Endothelial cell of umbilical vein (primary cell): ENCODE measurements at regions not wholly inside any gene's neighbourhood (a gene's known extent, or its start where the extent isn't known, plus 50 kb on each side); places are given as distances from the start of the nearest gene placed in this dataset.

Experiments
- BruUV-seq: library from RNA; stranded (reverse); fragments of 400-500 nt; replicated peaks from 2 replicates; lab custom pipeline; 2021; lab: Mats Ljungman, UMichigan
- CTCF ChIA-PET: fragments of 300-600, 350-600 bp; sonication (Branson Sonifier 250); formaldehyde crosslinking; loops from one replicate; lab custom pipeline; 2021; ENCODE audit warnings: antibody characterized with exemption, inconsistent platforms; lab: Charles Lee
- POLR2A ChIA-PET: fragments of 300-600, 350-600 bp; sonication (Branson Sonifier 250); formaldehyde crosslinking; loops from one replicate; lab custom pipeline; 2021; ENCODE audit warnings: antibody characterized with exemption, inconsistent platforms; lab: Charles Lee
- DNase-seq: peaks from one replicate; pipeline ENCODE4 v3.0.0-alpha.2; 2011; ENCODE audit warnings: low read depth, low spot score
- FAIRE-seq: peaks from 2 replicates; lab custom pipeline; 2011; peaks lifted over from hg19 to GRCh38; lab: Jason Lieb, UNC
- H2AFZ ChIP-seq: 2 replicates; pipeline ENCODE4 v1.6.0; 2012; ENCODE audit warnings: low read depth, low read length, control low read depth, inconsistent platforms
- H3K27ac ChIP-seq: 2 replicates; pipeline ENCODE4 v1.5.1; 2011; ENCODE audit warnings: low read depth, mild to moderate bottlenecking, control low read depth, low read length, moderate library complexity; ENCODE audit not compliant: insufficient read depth
- H3K27me3 ChIP-seq, 2 experiments: 2 replicates each; pipeline versions ENCODE4 v1.6.0 to v1.6.1; 2011; ENCODE audit warnings: low read length in 2 of 2, mixed read lengths in 1 of 2; ENCODE audit not compliant: control insufficient read depth in 2 of 2, insufficient read depth in 2 of 2
- H3K36me3 ChIP-seq, 2 experiments: 2 replicates in 1 of 2; 3 replicates in 1 of 2; pipeline ENCODE4 v1.5.1; 2011; ENCODE audit warnings: low read length in 2 of 2, mild to moderate bottlenecking in 1 of 2, moderate library complexity in 1 of 2; ENCODE audit not compliant: control insufficient read depth in 2 of 2, insufficient read depth in 2 of 2; ENCODE audit errors: extremely low read depth in 1 of 2
- H3K4me1 ChIP-seq: 3 replicates; pipeline ENCODE4 v1.5.1; 2011; ENCODE audit warnings: mild to moderate bottlenecking, low read length; ENCODE audit not compliant: control insufficient read depth, insufficient read depth; ENCODE audit errors: extremely low read depth
- H3K4me2 ChIP-seq: 2 replicates; pipeline ENCODE4 v1.6.1; 2011; ENCODE audit warnings: low read length, control low read depth, mixed read lengths; ENCODE audit not compliant: insufficient read depth
- H3K4me3 ChIP-seq, 3 experiments: fragments of 200-600 bp in 1 of 3; sonication (generic), shearing (Covaris generic) in 1 of 3; replicated peaks in 1 of 3; 2 replicates each; pipeline ENCODE4 v1.5.1; 2011 to 2016; ENCODE audit warnings: control low read depth in 3 of 3, low read length in 3 of 3, mild to moderate bottlenecking in 2 of 3, inconsistent platforms in 1 of 3, low read depth in 1 of 3, moderate library complexity in 1 of 3; ENCODE audit not compliant: insufficient read depth in 1 of 3
- H3K79me2 ChIP-seq: 2 replicates; pipeline ENCODE4 v1.6.0; 2012; ENCODE audit warnings: low read length, inconsistent platforms; ENCODE audit not compliant: control insufficient read depth, insufficient read depth
- H3K9ac ChIP-seq: replicated peaks from 2 replicates; pipeline ENCODE3; 2011; ENCODE audit warnings: low read length, control low read depth; ENCODE audit not compliant: insufficient read depth; ENCODE audit errors: extremely low read depth
- H3K9me1 ChIP-seq: replicated peaks from 3 replicates; pipeline ENCODE4 v1.6.0; 2011; ENCODE audit warnings: mild to moderate bottlenecking, low read length; ENCODE audit not compliant: control insufficient read depth, insufficient read depth; ENCODE audit errors: extremely low read depth
- H3K9me3 ChIP-seq: replicated peaks from 2 replicates; pipeline ENCODE4 v1.5.1; 2012; ENCODE audit warnings: low read length, inconsistent platforms; ENCODE audit not compliant: control insufficient read depth, insufficient read depth
- H4K20me1 ChIP-seq: replicated peaks from 2 replicates; pipeline ENCODE3; 2011; ENCODE audit warnings: mild to moderate bottlenecking, low read length; ENCODE audit not compliant: control insufficient read depth, insufficient read depth; ENCODE audit errors: extremely low read depth
- EZH2 ChIP-seq: IDR thresholded peaks from 2 replicates; pipeline ENCODE4 v1.6.1; 2012; ENCODE audit warnings: borderline replicate concordance, low read depth, mild to moderate bottlenecking, moderate library complexity, low read length, inconsistent platforms; ENCODE audit not compliant: severe bottlenecking
- FOS ChIP-seq: IDR thresholded peaks from 2 replicates; pipeline ENCODE4 v1.6.1; 2011; ENCODE audit warnings: mild to moderate bottlenecking, low read length, moderate library complexity, borderline replicate concordance; ENCODE audit not compliant: insufficient read depth
- GATA2 ChIP-seq: IDR thresholded peaks from 2 replicates; pipeline ENCODE4 v1.7.0; 2011; ENCODE audit warnings: low read depth, mild to moderate bottlenecking, moderate library complexity, mixed read lengths, low read length; ENCODE audit not compliant: insufficient read length, insufficient read depth
- JUN ChIP-seq: IDR thresholded peaks from 2 replicates; pipeline ENCODE4 v1.6.1; 2011; ENCODE audit warnings: borderline replicate concordance, low read depth; ENCODE audit not compliant: insufficient read length, insufficient read depth
- MYC ChIP-seq: IDR thresholded peaks from one replicate; pipeline ENCODE4 v1.6.1; 2011; ENCODE audit warnings: mild to moderate bottlenecking, low read depth, low read length
- POLR2A ChIP-seq: IDR thresholded peaks from 2 replicates; pipeline ENCODE4 v1.6.1; 2012; ENCODE audit warnings: low read depth, mild to moderate bottlenecking, control low read depth, low read length
- POLR2AphosphoS5 ChIP-seq: IDR thresholded peaks from 2 replicates; pipeline ENCODE4 v1.6.1; 2012; ENCODE audit warnings: low read depth, mild to moderate bottlenecking, control low read depth, low read length, moderate library complexity; ENCODE audit not compliant: insufficient read depth
- dilution Hi-C: fragments of 300-500 bp; cut with MboI; formaldehyde crosslinking; loops from one replicate; pipeline ENCODE4 v1.15.0; 2019; ENCODE audit warnings: low sequenced_read_pairs; ENCODE audit not compliant: extremely low pct_ligation_motif_present
- intact Hi-C: fragments of 100-400 bp; cut with micrococcal nuclease; formaldehyde crosslinking; loops from one replicate; pipeline ENCODE4 v1.10.0; 2022
- TF ChIP-seq, protein P1 (sequence below), 2 donors: IDR thresholded peaks; 1 replicate in 1 of 2; 2 replicates in 1 of 2; pipeline ENCODE4 v1.5.1; 2011; ENCODE audit warnings: low read length in 2 of 2, mild to moderate bottlenecking in 2 of 2, moderate library complexity in 2 of 2, control low read depth in 1 of 2, inconsistent platforms in 1 of 2, low read depth in 1 of 2; ENCODE audit not compliant: insufficient read depth in 1 of 2; ENCODE audit errors: extremely low read depth in 1 of 2
- TF ChIP-seq, protein P2 (sequence below): IDR thresholded peaks from 2 replicates; pipeline ENCODE4 v1.6.1; 2011; ENCODE audit not compliant: insufficient read depth, insufficient read length

DNA sequence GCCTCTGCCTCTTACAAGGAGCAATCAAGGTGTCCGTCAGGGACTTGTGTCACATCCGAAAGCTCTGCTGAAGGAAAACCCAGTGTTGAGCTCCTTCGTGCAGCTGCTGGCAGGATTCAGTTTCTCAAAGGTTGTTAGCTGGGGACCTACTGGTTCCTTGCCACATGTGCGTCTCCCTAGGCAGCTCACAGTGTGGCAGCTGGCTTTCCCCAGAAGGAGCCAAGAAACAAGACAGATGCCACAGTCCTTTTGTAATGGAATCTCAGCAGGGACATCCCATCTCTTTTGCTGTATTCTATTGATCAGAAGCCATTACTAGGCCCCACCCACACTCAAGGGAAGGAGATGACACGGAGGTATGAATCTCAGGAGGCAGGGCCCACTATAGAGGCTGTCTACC, 488.8 kb downstream of the CD83 start:
- H2AFZ ChIP-seq: no peak overlapping the region
- no peak overlapping the region for H3K27ac ChIP-seq
- TF ChIP-seq, protein P1, sequence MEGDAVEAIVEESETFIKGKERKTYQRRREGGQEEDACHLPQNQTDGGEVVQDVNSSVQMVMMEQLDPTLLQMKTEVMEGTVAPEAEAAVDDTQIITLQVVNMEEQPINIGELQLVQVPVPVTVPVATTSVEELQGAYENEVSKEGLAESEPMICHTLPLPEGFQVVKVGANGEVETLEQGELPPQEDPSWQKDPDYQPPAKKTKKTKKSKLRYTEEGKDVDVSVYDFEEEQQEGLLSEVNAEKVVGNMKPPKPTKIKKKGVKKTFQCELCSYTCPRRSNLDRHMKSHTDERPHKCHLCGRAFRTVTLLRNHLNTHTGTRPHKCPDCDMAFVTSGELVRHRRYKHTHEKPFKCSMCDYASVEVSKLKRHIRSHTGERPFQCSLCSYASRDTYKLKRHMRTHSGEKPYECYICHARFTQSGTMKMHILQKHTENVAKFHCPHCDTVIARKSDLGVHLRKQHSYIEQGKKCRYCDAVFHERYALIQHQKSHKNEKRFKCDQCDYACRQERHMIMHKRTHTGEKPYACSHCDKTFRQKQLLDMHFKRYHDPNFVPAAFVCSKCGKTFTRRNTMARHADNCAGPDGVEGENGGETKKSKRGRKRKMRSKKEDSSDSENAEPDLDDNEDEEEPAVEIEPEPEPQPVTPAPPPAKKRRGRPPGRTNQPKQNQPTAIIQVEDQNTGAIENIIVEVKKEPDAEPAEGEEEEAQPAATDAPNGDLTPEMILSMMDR (IDR thresholded peaks at IDR 0.05; ENCODE audit: extremely low read depth in 1 of 2, insufficient read depth in 1 of 2, low read depth in 1 of 2, low read length in 2 of 2): no peak
- no peak for TF ChIP-seq EZH2
- TF ChIP-seq POLR2A: no peak
- TF ChIP-seq POLR2AphosphoS5: no peak
- no peak for TF ChIP-seq MYC
- no peak for TF ChIP-seq FOS
- TF ChIP-seq JUN: no peak
- TF ChIP-seq, protein P2, sequence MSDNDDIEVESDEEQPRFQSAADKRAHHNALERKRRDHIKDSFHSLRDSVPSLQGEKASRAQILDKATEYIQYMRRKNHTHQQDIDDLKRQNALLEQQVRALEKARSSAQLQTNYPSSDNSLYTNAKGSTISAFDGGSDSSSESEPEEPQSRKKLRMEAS: no peak
- TF ChIP-seq GATA2: no peak
- FAIRE-seq: no peak
- no peak overlapping the region for H3K4me3 ChIP-seq
- H3K9me1 ChIP-seq: no peaks in the 10 kb centered on the region
- no peak overlapping the region for H3K9ac ChIP-seq
- no peaks in the 10 kb centered on the region for H3K79me2 ChIP-seq
- BruUV-seq: no TSS peak
- no peaks in the 10 kb centered on the region for H3K27me3 ChIP-seq
- CTCF ChIA-PET: no interaction called here
- H3K4me2 ChIP-seq: no peak overlapping the region
- H3K4me1 ChIP-seq: no peaks in the 10 kb centered on the region
- H3K36me3 ChIP-seq: no peaks in the 10 kb centered on the region
- dilution Hi-C loops: no loop called here
- POLR2A ChIA-PET: no interaction called here
- no peaks in the 10 kb centered on the region for H4K20me1 ChIP-seq
- intact Hi-C loops: no loop called here
- DNase-seq: no peak
- peaks cover 2% of the 10 kb centered on the region for H3K9me3 ChIP-seq
